Hepatocyte (in vitro differentiated cells): ENCODE measurements at regions not wholly inside any gene's neighbourhood (a gene's known extent, or its start where the extent isn't known, plus 50 kb on each side); places are given as distances from the start of the nearest gene placed in this dataset.

ENCODE experiments used
- DNase-seq: peaks from one replicate; pipeline ENCODE4 v3.0.0-alpha.2; 2016; ENCODE audit warnings: low spot score
- H2AFZ ChIP-seq: fragments of 200-600 bp; sonication (generic); 2 replicates; pipeline ENCODE4 v1.6.0; 2016; ENCODE audit warnings: antibody characterized with exemption, mild to moderate bottlenecking
- H3K27ac ChIP-seq: fragments of 200-600 bp; sonication (generic); 2 replicates; pipeline ENCODE4 v1.5.1; 2016; ENCODE audit warnings: mild to moderate bottlenecking
- H3K27me3 ChIP-seq: fragments of 200-600 bp; sonication (generic); 2 replicates; pipeline ENCODE4 v1.6.1; 2016
- H3K36me3 ChIP-seq: fragments of 200-600 bp; sonication (generic); replicated peaks from 2 replicates; pipeline ENCODE4 v1.5.1; 2016; ENCODE audit warnings: low read depth; ENCODE audit not compliant: insufficient read depth
- H3K4me1 ChIP-seq: fragments of 200-600 bp; sonication (generic); 2 replicates; pipeline ENCODE4 v1.5.1; 2016; ENCODE audit warnings: mild to moderate bottlenecking, moderate library complexity; ENCODE audit not compliant: insufficient read depth
- H3K4me2 ChIP-seq: fragments of 200-600 bp; sonication (generic); 2 replicates; pipeline ENCODE4 v1.6.0; 2016
- H3K4me3 ChIP-seq: fragments of 200-600 bp; sonication (generic); 2 replicates; pipeline ENCODE4 v1.5.1; 2016; ENCODE audit warnings: mild to moderate bottlenecking
- H3K79me2 ChIP-seq: fragments of 200-600 bp; sonication (generic); 2 replicates; pipeline ENCODE4 v1.6.0; 2017; ENCODE audit warnings: mild to moderate bottlenecking
- H3K9me2 ChIP-seq: fragments of 200-600 bp; sonication (generic); replicated peaks from 2 replicates; pipeline ENCODE4 v1.6.0; 2017; ENCODE audit warnings: mild to moderate bottlenecking; ENCODE audit not compliant: insufficient read depth
- H3K9me3 ChIP-seq: fragments of 200-600 bp; sonication (generic); 2 replicates; pipeline ENCODE4 v1.5.1; 2016; ENCODE audit warnings: low read depth, mild to moderate bottlenecking
- H4K20me1 ChIP-seq: fragments of 200-600 bp; sonication (generic); 2 replicates; pipeline ENCODE4 v1.6.0; 2016; ENCODE audit warnings: mild to moderate bottlenecking; ENCODE audit not compliant: insufficient read depth, poor library complexity, severe bottlenecking
- CTCF ChIP-seq: fragments of 200-600 bp; sonication (generic); IDR thresholded peaks from 2 replicates; pipeline ENCODE4 v1.5.1; 2016; ENCODE audit warnings: antibody characterized with exemption, mild to moderate bottlenecking; ENCODE audit not compliant: poor library complexity
- EZH2 ChIP-seq: fragments of 200-600 bp; sonication (generic); IDR thresholded peaks from 2 replicates; pipeline ENCODE4 v1.6.1; 2016; ENCODE audit warnings: antibody characterized with exemption, mild to moderate bottlenecking, borderline replicate concordance
- EZH2phosphoT487 ChIP-seq: fragments of 200-600 bp; sonication (generic); IDR thresholded peaks from one replicate; pipeline ENCODE4 v1.6.1; 2018; ENCODE audit warnings: antibody characterized with exemption, mild to moderate bottlenecking, low read depth, moderate library complexity; ENCODE audit not compliant: unreplicated experiment, severe bottlenecking
- WGBS: methylation state at CpG from one replicate; pipeline ENCODE4 v1.1.6; 2016; ENCODE audit warnings: low lambda C conversion rate; ENCODE audit errors: missing lambda C conversion rate; 5-methylcytosine and 5-hydroxymethylcytosine counted together

- Histone ChIP-seq H3K27ac (no peak overlapping the region), H3K9me3 (no peaks in the 10 kb centered on the region)
Observed at GRCh38 chr1:5342172-5342571, 650.1 kb downstream of the NPHP4 start.

GRCh38 chr1:5341471-5341870, 650.8 kb downstream of the NPHP4 start:
- H3K79me2 ChIP-seq, result no peaks in the 10 kb centered on the region
- TF ChIP-seq EZH2phosphoT487 (no peak), CTCF (no peak), EZH2 (no peak)
- 78% methylated on average over 3 of the region's 3 CpGs for WGBS
- H3K4me3 ChIP-seq, result no peak overlapping the region
- DNase-seq, result no peak
- no peaks in the 10 kb centered on the region for H3K27me3 ChIP-seq
- H3K27ac ChIP-seq, result no peak overlapping the region
- no peaks in the 10 kb centered on the region for H3K9me3 ChIP-seq
- H4K20me1 ChIP-seq, result no peaks in the 10 kb centered on the region
- no peak overlapping the region for H3K4me2 ChIP-seq
- H2AFZ ChIP-seq, result no peak overlapping the region
- no peaks in the 10 kb centered on the region for H3K36me3 ChIP-seq
- H3K9me2 ChIP-seq, result no peaks in the 10 kb centered on the region
- H3K4me1 ChIP-seq, result peaks cover 8% of the 10 kb centered on the region

More at GRCh38 chr1:5342172-5342571, 650.1 kb downstream of the NPHP4 start:
- Histone ChIP-seq H4K20me1 (no peaks in the 10 kb centered on the region), H3K9me2 (no peaks in the 10 kb centered on the region), H3K79me2 (no peaks in the 10 kb centered on the region), H3K4me2 (no peak overlapping the region), H2AFZ (no peak overlapping the region), H3K36me3 (no peaks in the 10 kb centered on the region), H3K4me1 (peaks cover 13% of the 10 kb centered on the region), H3K27me3 (no peaks in the 10 kb centered on the region), H3K4me3 (no peak overlapping the region)
- WGBS, result 86% methylated on average over 8 of the region's 8 CpGs
- DNase-seq, result no peak
- TF ChIP-seq EZH2 (no peak), CTCF (no peak), EZH2phosphoT487 (no peak)

- Histone ChIP-seq H3K4me3 (no peak overlapping the region), H3K4me2 (no peak overlapping the region), H3K9me3 (no peaks in the 10 kb centered on the region), H2AFZ (no peak overlapping the region), H3K9me2 (no peaks in the 10 kb centered on the region), H3K36me3 (no peaks in the 10 kb centered on the region), H3K27me3 (no peaks in the 10 kb centered on the region), H3K79me2 (no peaks in the 10 kb centered on the region), H4K20me1 (no peaks in the 10 kb centered on the region), H3K4me1 (peaks cover 1% of the 10 kb centered on the region), H3K27ac (no peak overlapping the region)
- DNase-seq, result no peak
- no peak for TF ChIP-seq EZH2
- TF ChIP-seq CTCF, result no peak
- no peak for TF ChIP-seq EZH2phosphoT487
- 86% methylated on average over 8 of the region's 8 CpGs for WGBS
Observed at GRCh38 chr1:5340560-5341130, 651.6 kb downstream of the NPHP4 start.

- WGBS, result 79% methylated on average over 2 of the region's 2 CpGs
- Histone ChIP-seq H3K79me2 (no peaks in the 10 kb centered on the region), H4K20me1 (no peaks in the 10 kb centered on the region)
Observed at GRCh38 chr1:5338466-5338865, 653.8 kb downstream of the NPHP4 start.

More at GRCh38 chr1:5338466-5338865, 653.8 kb downstream of the NPHP4 start:
- Histone ChIP-seq H3K4me3 (no peak overlapping the region), H3K27me3 (no peaks in the 10 kb centered on the region), H3K4me1 (no peaks in the 10 kb centered on the region), H3K27ac (no peak overlapping the region), H3K36me3 (no peaks in the 10 kb centered on the region), H3K4me2 (no peak overlapping the region), H3K9me2 (no peaks in the 10 kb centered on the region), H2AFZ (no peak overlapping the region), H3K9me3 (no peaks in the 10 kb centered on the region)
- no peak for DNase-seq
- TF ChIP-seq CTCF, result no peak
- TF ChIP-seq EZH2phosphoT487, result no peak
- TF ChIP-seq EZH2, result no peak
